ENCODE measurements at regions not wholly inside any gene's neighbourhood (a gene's known extent, or its start where the extent isn't known, plus 50 kb on each side); places are given as distances from the start of the nearest gene placed in this dataset.

- TF ChIP-seq POLR2A (IDR thresholded peaks at IDR 0.05), result no peak
- TF ChIP-seq EP300 (IDR thresholded peaks at IDR 0.05), result no peak
- TF ChIP-seq CTCF (IDR thresholded peaks at IDR 0.05), result no peak
- TF ChIP-seq POLR2AphosphoS5 (IDR thresholded peaks at IDR 0.05), result peak; percentile 87
- H3K36me3 ChIP-seq, result no peaks in the 10 kb centered on the region
- H3K4me1 ChIP-seq, result peaks cover 0 to 9% (median 0%) of the 10 kb centered on the region in 3 donors
- H3K4me3 ChIP-seq, result no peak overlapping the region
- H3K27ac ChIP-seq, result peak overlapping the region in 3 of 4 donors; percentile 15 to 66 (median 51)
- WGBS, 2 donors (ENCODE audit: low coverage in 1 of 2), result 22 to 34% methylated on average over 6 to 7 of the region's 7 CpGs
- H3K27me3 ChIP-seq, result no peaks in the 10 kb centered on the region
- ATAC-seq, result peak; percentile 87
- peaks cover 0 to 11% (median 0%) of the 10 kb centered on the region in 3 donors for H3K9me3 ChIP-seq
These were observed 276.9 kb upstream of the IL12A start for GRCh38 chr3:159711560-159712333.

GRCh38 chr3:159721324-159721723 lies 267.3 kb upstream of the IL12A start:
- no peaks in the 10 kb centered on the region for H3K27me3 ChIP-seq
- TF ChIP-seq EP300 (IDR thresholded peaks at IDR 0.05) (no peak), CTCF (IDR thresholded peaks at IDR 0.05) (no peak), POLR2AphosphoS5 (IDR thresholded peaks at IDR 0.05) (no peak), POLR2A (IDR thresholded peaks at IDR 0.05) (no peak)
- ATAC-seq, result no peak
- no peaks in the 10 kb centered on the region for H3K36me3 ChIP-seq
- 57 to 64% methylated on average over 2 of the region's 2 CpGs for WGBS, 2 donors (ENCODE audit: low coverage in 1 of 2)
- no peak overlapping the region for H3K27ac ChIP-seq
- no peaks in the 10 kb centered on the region for H3K9me3 ChIP-seq
- no peak overlapping the region for H3K4me3 ChIP-seq
- no peaks in the 10 kb centered on the region for H3K4me1 ChIP-seq

- Histone ChIP-seq H3K36me3 (no peaks in the 10 kb centered on the region), H3K4me3 (no peak overlapping the region), H3K9me3 (no peaks in the 10 kb centered on the region), H3K27me3 (no peaks in the 10 kb centered on the region), H3K4me1 (no peaks in the 10 kb centered on the region), H3K27ac (no peak overlapping the region)
- TF ChIP-seq POLR2AphosphoS5 (IDR thresholded peaks at IDR 0.05) (no peak), POLR2A (IDR thresholded peaks at IDR 0.05) (no peak), CTCF (IDR thresholded peaks at IDR 0.05) (no peak), EP300 (IDR thresholded peaks at IDR 0.05) (no peak)
- ATAC-seq, result no peak
These were observed 265.3 kb upstream of the IL12A start for GRCh38 chr3:159723295-159723694.

GRCh38 chr3:159724627-159725026 lies 264.0 kb upstream of the IL12A start:
- Histone ChIP-seq H3K9me3 (no peaks in the 10 kb centered on the region), H3K36me3 (no peaks in the 10 kb centered on the region), H3K4me1 (no peaks in the 10 kb centered on the region), H3K27ac (no peak overlapping the region), H3K27me3 (no peaks in the 10 kb centered on the region), H3K4me3 (no peak overlapping the region)
- TF ChIP-seq EP300 (IDR thresholded peaks at IDR 0.05) (no peak), POLR2A (IDR thresholded peaks at IDR 0.05) (no peak), CTCF (IDR thresholded peaks at IDR 0.05) (no peak), POLR2AphosphoS5 (IDR thresholded peaks at IDR 0.05) (no peak)
- ATAC-seq, result no peak
- WGBS, 2 donors (ENCODE audit: low coverage in 1 of 2), result 93 to 100% methylated on average over 2 of the region's 2 CpGs

Data from gastroesophageal sphincter (tissue), 4 donors.